Uterus (tissue), 3 donors: ENCODE measurements at regions not wholly inside any gene's neighbourhood (a gene's known extent, or its start where the extent isn't known, plus 50 kb on each side); places are given as distances from the start of the nearest gene placed in this dataset.
A peak's percentile ranks its signal among the peaks of the same experiment; 100 is the strongest.

Source experiments
- DNase-seq, 2 donors: peaks; one replicate each; pipeline ENCODE4 v3.0.0-alpha.2; 2019 to 2020
- H3K27ac ChIP-seq, 2 donors: fragments of 200-600 bp; sonication (generic); 1 replicate in 1 of 2; 2 replicates in 1 of 2; pipeline ENCODE4 v1.5.1; 2016 to 2018
- H3K27me3 ChIP-seq, 2 donors: fragments of 200-600 bp; sonication (generic); one replicate each; pipeline ENCODE4 v1.5.1; 2018 to 2019; ENCODE audit warnings: control low read depth in 1 of 2
- H3K36me3 ChIP-seq, 2 donors: fragments of 200-600 bp; sonication (generic); one replicate each; pipeline ENCODE4 v1.5.1; 2019; ENCODE audit warnings: control low read depth in 1 of 2
- H3K4me1 ChIP-seq, 2 donors: fragments of 200-600 bp; sonication (generic); one replicate each; pipeline ENCODE4 v1.5.1; 2018 to 2019; ENCODE audit warnings: control low read depth in 1 of 2
- H3K4me3 ChIP-seq, 2 donors: fragments of 200-600 bp; sonication (generic); 1 replicate in 1 of 2; 2 replicates in 1 of 2; pipeline ENCODE4 v1.5.1; 2018 to 2019; ENCODE audit warnings: mild to moderate bottlenecking in 1 of 2
- H3K9me3 ChIP-seq, 2 donors: fragments of 200-600 bp; sonication (generic); one replicate each; pipeline ENCODE4 v1.5.1; 2019; ENCODE audit warnings: control low read depth in 1 of 2
- POLR2A ChIP-seq, 2 donors: fragments of 450-650 bp; IDR thresholded peaks; one replicate each; pipeline ENCODE4 v1.6.1; 2016; ENCODE audit warnings: antibody characterized with exemption in 2 of 2, mild to moderate bottlenecking in 1 of 2, moderate library complexity in 1 of 2
- intact Hi-C: fragments of 100-400 bp; cut with DNase I; formaldehyde crosslinking; loops from one replicate; pipeline ENCODE4 v1.15.1; 2023; ENCODE audit warnings: low total_unique reads
- TF ChIP-seq, protein P1 (sequence below), 4 experiments: fragments of 200-600 bp in 2 of 4; fragments of 450-650 bp in 2 of 4; sonication (generic) in 2 of 4; IDR thresholded peaks; one replicate each; pipeline ENCODE4 v1.5.1; 2016 to 2019; ENCODE audit warnings: antibody characterized with exemption in 4 of 4, mild to moderate bottlenecking in 2 of 4, moderate library complexity in 1 of 4
- donor health status: DM: yes; HTN: yes; CAD: no.

DNA sequence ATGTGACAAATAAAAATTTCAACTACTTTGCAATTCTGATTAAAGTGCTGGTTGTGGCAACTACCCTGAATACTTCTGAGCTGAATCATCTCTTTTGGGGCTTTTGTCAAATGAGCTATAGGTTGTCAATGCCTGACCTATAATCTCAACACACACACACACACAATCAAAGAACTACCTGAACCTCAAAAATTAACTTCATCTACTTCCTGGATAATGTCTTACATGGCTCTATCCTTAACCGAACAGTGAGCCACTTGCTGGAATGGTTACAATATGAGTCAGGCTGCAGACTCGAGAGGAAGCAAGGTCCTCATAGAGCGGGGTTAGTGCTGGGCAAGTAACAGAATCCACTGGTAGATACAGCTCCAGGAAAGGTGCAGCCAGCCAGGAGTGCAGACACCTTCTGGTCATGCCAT is 70.6 kb upstream of the DST start:
- DNase-seq: peak; percentile 25 to 53
- intact Hi-C loops: no loop called here
- H3K4me1 ChIP-seq: no peaks in the 10 kb centered on the region
- no peak overlapping the region for H3K4me3 ChIP-seq
- H3K27ac ChIP-seq: peak overlapping the region in 1 of 2 donors; percentile 21
- H3K36me3 ChIP-seq: no peaks in the 10 kb centered on the region
- no peaks in the 10 kb centered on the region for H3K9me3 ChIP-seq
- no peaks in the 10 kb centered on the region for H3K27me3 ChIP-seq
- TF ChIP-seq, protein P1, sequence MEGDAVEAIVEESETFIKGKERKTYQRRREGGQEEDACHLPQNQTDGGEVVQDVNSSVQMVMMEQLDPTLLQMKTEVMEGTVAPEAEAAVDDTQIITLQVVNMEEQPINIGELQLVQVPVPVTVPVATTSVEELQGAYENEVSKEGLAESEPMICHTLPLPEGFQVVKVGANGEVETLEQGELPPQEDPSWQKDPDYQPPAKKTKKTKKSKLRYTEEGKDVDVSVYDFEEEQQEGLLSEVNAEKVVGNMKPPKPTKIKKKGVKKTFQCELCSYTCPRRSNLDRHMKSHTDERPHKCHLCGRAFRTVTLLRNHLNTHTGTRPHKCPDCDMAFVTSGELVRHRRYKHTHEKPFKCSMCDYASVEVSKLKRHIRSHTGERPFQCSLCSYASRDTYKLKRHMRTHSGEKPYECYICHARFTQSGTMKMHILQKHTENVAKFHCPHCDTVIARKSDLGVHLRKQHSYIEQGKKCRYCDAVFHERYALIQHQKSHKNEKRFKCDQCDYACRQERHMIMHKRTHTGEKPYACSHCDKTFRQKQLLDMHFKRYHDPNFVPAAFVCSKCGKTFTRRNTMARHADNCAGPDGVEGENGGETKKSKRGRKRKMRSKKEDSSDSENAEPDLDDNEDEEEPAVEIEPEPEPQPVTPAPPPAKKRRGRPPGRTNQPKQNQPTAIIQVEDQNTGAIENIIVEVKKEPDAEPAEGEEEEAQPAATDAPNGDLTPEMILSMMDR (IDR thresholded peaks at IDR 0.05): no peak
- TF ChIP-seq POLR2A (IDR thresholded peaks at IDR 0.05): no peak

DNA sequence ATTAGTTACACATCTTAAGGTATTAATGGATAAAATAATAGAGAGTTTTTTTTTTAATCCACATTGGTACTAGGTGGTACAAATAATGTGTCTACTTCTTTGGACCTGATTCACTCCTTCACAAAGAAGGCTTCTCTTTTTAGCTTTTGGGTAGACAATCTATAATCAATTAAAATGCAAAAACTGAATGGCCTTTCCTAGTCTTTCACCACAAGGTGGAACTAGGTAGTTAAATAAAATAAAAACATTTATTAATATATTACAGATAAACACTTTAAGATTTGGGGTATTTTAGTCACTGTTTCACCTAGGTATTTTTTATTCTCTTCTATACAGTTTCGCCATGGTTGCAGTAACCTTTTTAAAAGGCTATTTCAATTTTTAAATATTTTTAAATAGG is 68.3 kb upstream of the DST start:
- intact Hi-C loops: no loop called here

DNA sequence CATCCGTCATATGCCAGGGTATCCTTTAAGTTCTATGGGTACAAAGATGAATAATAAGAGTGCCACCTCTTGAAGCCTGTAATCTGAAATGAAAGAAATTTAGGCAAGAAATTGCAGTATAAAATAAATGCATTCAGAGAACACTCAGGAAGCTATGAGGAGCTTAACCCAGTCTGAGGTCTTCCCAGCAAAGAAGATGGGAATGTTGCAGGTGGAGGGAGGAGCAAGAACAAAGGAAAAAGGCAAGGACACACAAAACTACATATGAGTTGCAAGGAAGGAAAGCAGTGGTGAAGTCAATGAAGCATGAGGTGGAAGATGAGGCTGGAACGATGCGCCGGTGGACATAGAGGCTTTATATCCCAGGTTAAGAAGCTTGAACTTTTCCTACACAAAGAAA is 67.0 kb upstream of the DST start:
- intact Hi-C loops: loop anchor here (5.0 kb wide), 1 partner anchor 133 kb away; no protein-coding TSS in a partner anchor
- H3K4me1 ChIP-seq: no peaks in the 10 kb centered on the region
- H3K36me3 ChIP-seq: no peaks in the 10 kb centered on the region

More for the DNA sequence above, 68.3 kb upstream of the DST start:
- TF ChIP-seq, protein P1 (IDR thresholded peaks at IDR 0.05): no peak
- no peak for TF ChIP-seq POLR2A (IDR thresholded peaks at IDR 0.05)
- no peaks in the 10 kb centered on the region for H3K4me1 ChIP-seq
- H3K4me3 ChIP-seq: no peak overlapping the region
- no peak for DNase-seq
- H3K27me3 ChIP-seq: no peaks in the 10 kb centered on the region
- no peak overlapping the region for H3K27ac ChIP-seq
- H3K9me3 ChIP-seq: no peaks in the 10 kb centered on the region
- no peaks in the 10 kb centered on the region for H3K36me3 ChIP-seq

DNA sequence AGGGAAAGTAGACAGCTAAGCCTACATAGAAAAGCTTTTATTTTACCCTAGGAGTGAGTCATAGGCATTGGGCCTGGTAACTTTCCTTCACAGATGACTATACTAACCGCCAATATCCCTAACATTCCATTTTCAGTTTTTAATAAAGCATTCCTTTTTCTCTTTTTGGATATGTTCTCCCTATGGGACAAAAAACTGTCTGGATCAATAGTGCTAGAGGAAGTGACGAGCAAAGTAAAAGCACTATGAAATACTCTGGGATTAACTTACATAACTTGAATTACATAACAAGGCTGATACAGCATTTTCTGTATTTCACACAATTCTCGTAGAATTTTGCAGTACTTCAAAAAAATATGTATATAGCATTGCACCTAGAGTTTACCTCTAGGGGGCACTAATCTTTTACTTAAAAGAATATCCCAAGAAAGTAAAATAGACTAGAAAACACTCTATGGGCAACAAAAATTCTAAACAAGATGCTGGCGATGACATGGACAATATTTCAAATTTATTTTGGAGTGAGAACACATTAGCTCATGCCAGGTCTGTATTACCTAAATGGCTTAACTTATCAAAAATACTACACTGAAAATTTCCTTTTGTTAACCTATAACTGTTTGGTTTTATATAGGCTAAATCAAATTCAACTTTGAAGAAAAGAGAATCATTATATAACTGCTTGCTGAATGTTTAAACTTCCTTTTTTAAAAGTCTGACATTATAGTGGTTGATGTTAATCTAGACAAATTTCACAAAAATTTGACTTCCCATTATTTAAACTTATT is 66.3 kb upstream of the DST start:
- H3K4me1 ChIP-seq: no peaks in the 10 kb centered on the region
- no peak overlapping the region for H3K4me3 ChIP-seq
- DNase-seq: no peak
- no peaks in the 10 kb centered on the region for H3K9me3 ChIP-seq
- intact Hi-C loops: loop anchor here (5.0 kb wide), 1 partner anchor 133 kb away; no protein-coding TSS in a partner anchor
- no peaks in the 10 kb centered on the region for H3K27me3 ChIP-seq
- H3K27ac ChIP-seq: peak overlapping the region in 1 of 2 donors; percentile 8
- H3K36me3 ChIP-seq: no peaks in the 10 kb centered on the region
- TF ChIP-seq POLR2A (IDR thresholded peaks at IDR 0.05): no peak
- TF ChIP-seq, protein P1 (IDR thresholded peaks at IDR 0.05): peak; percentile 57 to 64 (median 59)

More for the DNA sequence above, 67.0 kb upstream of the DST start:
- Histone ChIP-seq H3K4me3 (no peak overlapping the region), H3K9me3 (no peaks in the 10 kb centered on the region), H3K27me3 (no peaks in the 10 kb centered on the region), H3K27ac (no peak overlapping the region)
- DNase-seq: no peak
- no peak for TF ChIP-seq POLR2A (IDR thresholded peaks at IDR 0.05)
- TF ChIP-seq, protein P1 (IDR thresholded peaks at IDR 0.05): no peak

DNA sequence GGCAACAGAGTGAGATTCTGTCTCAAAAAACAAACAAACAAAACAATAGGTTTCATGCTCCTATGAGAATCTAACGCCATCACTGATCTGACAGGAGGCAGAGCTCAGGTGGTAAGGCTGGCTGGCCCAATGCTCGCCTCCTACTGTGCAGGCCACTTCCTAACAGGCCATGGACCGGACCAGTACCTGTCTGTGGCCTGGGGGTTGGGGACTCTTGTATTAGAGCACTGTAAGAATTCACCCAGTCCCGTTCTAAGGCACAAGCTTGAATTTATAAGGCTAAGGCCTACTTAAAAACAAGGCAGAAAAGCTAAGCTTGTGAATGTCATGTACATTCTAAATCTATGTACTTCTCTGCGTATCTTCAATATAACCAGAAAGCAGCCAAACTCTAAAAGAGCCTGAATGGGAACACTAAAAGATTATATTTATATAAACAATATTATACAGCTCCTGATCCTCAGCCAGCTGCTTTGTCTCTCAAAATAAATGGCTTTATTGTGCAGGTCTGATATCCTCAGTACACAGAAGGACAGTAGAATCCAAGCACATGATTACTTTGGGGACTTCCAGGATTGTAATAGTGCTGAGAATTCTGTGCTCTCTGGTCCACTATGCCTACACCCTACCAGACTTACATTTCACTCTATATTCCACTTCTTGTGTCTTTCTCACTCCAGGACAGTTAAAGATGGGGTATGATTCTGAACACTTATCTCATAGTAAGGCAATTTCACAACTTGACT is 64.5 kb upstream of the DST start:
- Histone ChIP-seq H3K36me3 (no peaks in the 10 kb centered on the region), H3K27ac (no peak overlapping the region), H3K27me3 (no peaks in the 10 kb centered on the region), H3K4me3 (no peak overlapping the region), H3K9me3 (no peaks in the 10 kb centered on the region), H3K4me1 (no peaks in the 10 kb centered on the region)
- no peak for DNase-seq
- TF ChIP-seq POLR2A (IDR thresholded peaks at IDR 0.05): no peak
- intact Hi-C loops: loop anchor here (5.0 kb wide), 1 partner anchor 135 kb away; no protein-coding TSS in a partner anchor
